ENCODE measurements at regions not wholly inside any gene's neighbourhood (a gene's known extent, or its start where the extent isn't known, plus 50 kb on each side); places are given as distances from the start of the nearest gene placed in this dataset.

DNA sequence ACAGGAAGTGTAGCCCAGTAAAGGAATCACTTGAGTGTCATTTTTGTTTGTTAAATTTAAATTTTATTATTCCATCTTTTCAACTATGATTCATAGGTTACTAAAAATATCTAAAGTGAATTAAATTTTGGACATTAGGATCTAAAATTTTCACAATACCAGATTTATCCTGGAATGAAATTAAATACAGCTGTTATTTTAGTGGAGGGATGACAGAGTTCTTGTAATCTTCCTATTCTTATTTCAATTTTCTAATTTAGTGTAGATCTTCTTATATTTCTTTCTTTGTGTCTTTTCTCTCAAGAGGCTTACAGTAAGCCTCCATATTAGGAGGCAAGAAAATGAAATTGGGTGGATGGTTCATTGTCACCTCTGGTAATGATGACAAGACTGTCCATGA lies 167.9 kb upstream of the TNC start:
- TF ChIP-seq Cebpa-rat (IDR thresholded peaks at IDR 0.05): no peak
- Histone ChIP-seq H3K36me3 (no peaks in the 10 kb centered on the region), H3K9me3 (replicated peaks in 1 of 11) (no peaks in the 10 kb centered on the region), H3K4me3 (no peak overlapping the region), H3K9ac (no peak overlapping the region), H3K27me3 (no peaks in the 10 kb centered on the region), H3K27ac (no peak overlapping the region), H3K4me2 (no peak overlapping the region), H4K20me1 (no peaks in the 10 kb centered on the region), H3K4me1 (no peaks in the 10 kb centered on the region)

DNA sequence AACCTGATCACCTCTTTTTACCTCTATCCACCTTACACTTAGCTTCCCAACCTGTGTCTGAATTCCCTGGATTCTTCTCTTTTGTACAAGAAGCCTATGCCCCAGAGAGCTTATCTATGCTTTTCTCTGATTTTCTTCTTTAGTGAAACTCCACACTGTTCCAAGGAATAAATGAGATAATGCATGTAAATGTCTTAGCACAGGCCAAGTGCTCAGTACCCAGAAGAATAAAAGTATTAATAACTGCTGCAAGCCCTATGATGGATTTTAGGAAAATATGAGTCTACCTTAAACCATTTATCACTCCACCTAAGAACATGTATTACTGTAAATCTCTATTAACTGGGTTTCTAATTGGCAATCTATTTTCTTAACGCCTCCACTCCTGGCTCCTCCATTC lies 168.5 kb upstream of the TNC start:
- no peak for TF ChIP-seq Cebpa-rat (IDR thresholded peaks at IDR 0.05)
- no peaks in the 10 kb centered on the region for H3K36me3 ChIP-seq
- no peak overlapping the region for H3K4me2 ChIP-seq
- H3K4me3 ChIP-seq: no peak overlapping the region
- H3K27me3 ChIP-seq: no peaks in the 10 kb centered on the region
- no peaks in the 10 kb centered on the region for H3K4me1 ChIP-seq
- no peaks in the 10 kb centered on the region for H3K9me3 ChIP-seq (replicated peaks in 1 of 11)
- H4K20me1 ChIP-seq: no peaks in the 10 kb centered on the region
- H3K9ac ChIP-seq: no peak overlapping the region
- H3K27ac ChIP-seq: no peak overlapping the region

DNA sequence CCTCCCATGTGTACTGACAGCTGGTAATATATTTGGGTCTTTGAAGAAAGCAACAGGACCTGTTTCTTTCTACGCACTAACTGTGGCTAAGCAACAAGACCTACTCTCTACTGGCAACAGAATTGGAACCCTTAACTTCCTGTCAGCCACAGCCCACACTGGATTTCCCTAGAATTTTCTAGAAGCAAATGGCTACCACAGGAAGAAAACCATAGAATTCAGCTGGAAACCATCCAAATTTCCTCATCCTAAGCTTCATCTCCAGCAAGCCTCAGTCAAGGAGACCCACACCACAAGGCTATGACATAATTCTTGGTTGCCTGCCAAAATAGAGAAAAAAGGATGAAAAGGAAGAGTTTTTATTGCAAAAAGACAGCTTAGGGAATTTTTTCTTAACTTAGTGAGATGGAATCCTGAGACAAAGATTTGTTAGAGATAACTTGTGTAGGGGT lies 171.8 kb upstream of the TNC start:
- no peak overlapping the region for H3K9ac ChIP-seq
- H3K4me2 ChIP-seq: no peak overlapping the region
- H3K27me3 ChIP-seq: no peaks in the 10 kb centered on the region
- TF ChIP-seq Cebpa-rat (IDR thresholded peaks at IDR 0.05): no peak
- no peaks in the 10 kb centered on the region for H4K20me1 ChIP-seq
- no peak overlapping the region for H3K4me3 ChIP-seq
- H3K4me1 ChIP-seq: peaks cover 0 to 10% (median 7%) of the 10 kb centered on the region in 10 experiments; a peak in 9 of 20 replicates
- H3K27ac ChIP-seq: no peak overlapping the region
- H3K36me3 ChIP-seq: no peaks in the 10 kb centered on the region
- H3K9me3 ChIP-seq (replicated peaks in 1 of 11): no peaks in the 10 kb centered on the region

DNA sequence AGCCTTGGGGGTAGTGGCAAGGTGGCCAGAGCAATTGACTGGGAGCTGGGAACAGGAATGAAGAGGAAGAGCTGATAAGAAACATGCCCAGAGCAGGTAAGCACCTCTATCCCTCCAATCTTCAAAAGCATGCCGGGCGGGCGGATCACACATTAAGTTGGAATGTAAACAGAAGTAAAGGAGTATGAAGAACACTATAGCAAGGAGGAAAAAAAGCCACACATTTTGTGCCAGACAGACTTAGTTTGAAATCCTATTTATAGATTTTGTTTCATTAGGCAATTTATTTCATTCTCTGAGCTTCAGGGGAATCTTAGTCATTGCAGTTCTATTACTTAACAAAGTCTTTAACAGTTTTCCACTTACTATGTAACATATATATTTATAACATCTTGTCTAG lies 173.9 kb upstream of the TNC start:
- H3K4me2 ChIP-seq: no peak overlapping the region
- no peak overlapping the region for H3K4me3 ChIP-seq
- H3K27me3 ChIP-seq: no peaks in the 10 kb centered on the region
- peaks cover 0 to 10% (median 7%) of the 10 kb centered on the region in 10 experiments; a peak in 9 of 20 replicates for H3K4me1 ChIP-seq
- H4K20me1 ChIP-seq: no peaks in the 10 kb centered on the region
- no peak for TF ChIP-seq Cebpa-rat (IDR thresholded peaks at IDR 0.05)
- no peaks in the 10 kb centered on the region for H3K9me3 ChIP-seq (replicated peaks in 1 of 11)
- no peak overlapping the region for H3K9ac ChIP-seq
- no peaks in the 10 kb centered on the region for H3K36me3 ChIP-seq
- H3K27ac ChIP-seq: no peak overlapping the region

DNA sequence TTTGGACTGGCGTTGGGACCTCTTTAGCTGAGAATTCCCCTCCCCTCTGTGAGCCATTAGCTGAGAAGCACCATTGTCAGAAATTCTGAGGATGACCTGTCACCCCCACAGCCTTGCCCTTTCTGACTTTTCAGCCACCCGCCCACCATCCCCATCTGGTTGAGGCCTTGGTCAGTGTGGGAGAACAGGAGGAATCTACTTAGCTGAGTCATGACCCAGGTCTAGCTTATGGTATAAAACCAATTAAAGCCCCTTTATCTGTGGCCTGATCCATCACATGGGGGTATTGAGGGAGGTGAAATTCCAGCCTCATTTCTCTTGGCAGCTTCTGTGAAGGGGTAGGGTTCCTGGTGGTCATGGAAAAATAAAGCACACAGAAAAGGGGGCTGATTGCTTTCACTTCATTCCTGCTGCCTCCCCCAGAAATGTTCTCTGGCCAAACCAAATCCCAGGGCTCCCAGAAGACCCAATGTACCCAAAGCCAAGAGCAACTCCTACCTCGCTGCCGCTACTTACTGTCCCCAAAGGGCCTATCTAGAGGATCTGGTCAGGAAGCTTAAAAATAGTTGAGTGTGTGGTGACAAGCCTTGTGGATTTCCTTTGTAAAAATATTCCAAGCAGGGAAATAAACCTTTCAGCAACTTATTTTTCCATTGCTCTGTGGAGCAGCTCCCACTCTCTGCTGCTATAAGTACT lies 174.8 kb upstream of the TNC start:
- Histone ChIP-seq H3K4me3 (no peak overlapping the region), H3K27ac (no peak overlapping the region), H3K27me3 (no peaks in the 10 kb centered on the region), H3K4me1 (peaks cover 0 to 10% (median 7%) of the 10 kb centered on the region in 10 experiments; a peak in 9 of 20 replicates), H3K36me3 (no peaks in the 10 kb centered on the region), H4K20me1 (no peaks in the 10 kb centered on the region), H3K9me3 (replicated peaks in 1 of 11) (no peaks in the 10 kb centered on the region), H3K9ac (no peak overlapping the region), H3K4me2 (peak overlapping the region in 7 of 11 experiments; percentile 25 to 56 (median 48); a peak in 12 of 22 replicates)
- TF ChIP-seq Cebpa-rat (IDR thresholded peaks at IDR 0.05): no peak

DNA sequence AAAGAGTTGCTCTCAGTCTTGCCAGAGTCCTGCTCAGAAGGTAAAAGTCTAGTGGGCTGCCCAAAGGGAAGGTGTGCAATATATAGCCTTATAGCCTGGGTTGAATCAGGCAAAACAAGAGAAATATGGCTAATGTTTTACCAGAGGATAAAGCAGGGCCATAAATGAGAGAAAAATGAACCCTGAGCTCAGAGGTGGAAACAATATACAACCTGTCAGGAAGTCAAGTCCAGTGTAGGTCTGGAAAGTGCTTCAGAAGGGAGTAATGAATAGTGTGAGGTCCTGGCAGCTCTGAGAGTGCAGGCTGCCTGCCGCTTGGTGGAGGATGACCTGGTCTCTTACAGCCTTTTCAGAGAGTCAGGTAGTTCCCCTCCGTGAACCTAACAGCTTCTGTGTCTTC lies 177.8 kb upstream of the TNC start:
- Histone ChIP-seq H3K4me1 (peaks cover 6 to 31% (median 11%) of the 10 kb centered on the region in 10 experiments; a peak in 15 of 20 replicates), H3K9ac (no peak overlapping the region), H3K27me3 (no peaks in the 10 kb centered on the region), H3K36me3 (no peaks in the 10 kb centered on the region), H3K27ac (no peak overlapping the region), H3K4me3 (no peak overlapping the region), H3K9me3 (replicated peaks in 1 of 11) (no peaks in the 10 kb centered on the region), H3K4me2 (no peak overlapping the region), H4K20me1 (no peaks in the 10 kb centered on the region)
- no peak for TF ChIP-seq Cebpa-rat (IDR thresholded peaks at IDR 0.05)

DNA sequence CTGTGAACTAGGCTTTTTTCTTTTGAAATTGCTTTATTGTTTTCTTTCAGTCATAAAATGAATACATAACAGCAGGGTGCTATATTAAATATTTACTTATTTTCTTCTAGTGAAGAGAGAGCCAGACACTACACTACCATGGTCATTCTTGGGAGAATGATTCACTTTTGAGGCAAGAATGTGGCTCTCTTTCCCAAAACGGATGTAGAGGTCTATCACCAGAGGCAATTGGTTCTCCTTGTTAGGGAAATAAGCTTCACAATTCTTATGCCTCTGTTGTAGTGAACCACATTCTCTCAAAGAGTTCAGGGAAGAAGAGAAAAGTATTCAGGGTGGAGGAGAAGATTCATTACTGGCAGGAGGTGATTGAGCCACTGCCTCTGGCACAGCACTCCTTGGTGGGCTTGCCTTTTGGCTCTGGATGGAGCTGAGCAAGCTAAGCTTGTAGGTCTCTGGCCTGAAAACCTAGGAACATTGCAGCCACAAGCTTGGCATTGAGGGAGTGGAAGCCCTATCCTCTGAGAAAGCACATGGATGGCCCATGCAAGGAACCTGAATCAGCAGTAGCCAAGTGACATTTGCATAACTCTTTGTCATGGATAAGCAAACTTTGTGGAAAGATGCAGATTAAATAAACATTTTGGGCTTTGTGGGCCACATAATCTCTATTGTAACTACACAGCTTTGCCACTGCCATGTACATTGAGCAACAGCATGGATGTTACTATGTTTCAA lies 179.0 kb upstream of the TNC start:
- TF ChIP-seq Cebpa-rat (IDR thresholded peaks at IDR 0.05): no peak
- Histone ChIP-seq H3K4me2 (no peak overlapping the region), H3K4me3 (no peak overlapping the region), H3K27me3 (no peaks in the 10 kb centered on the region), H3K36me3 (no peaks in the 10 kb centered on the region), H3K9ac (no peak overlapping the region), H3K27ac (no peak overlapping the region), H3K9me3 (replicated peaks in 1 of 11) (no peaks in the 10 kb centered on the region), H3K4me1 (peaks cover 6 to 31% (median 11%) of the 10 kb centered on the region in 10 experiments; a peak in 15 of 20 replicates), H4K20me1 (no peaks in the 10 kb centered on the region)

DNA sequence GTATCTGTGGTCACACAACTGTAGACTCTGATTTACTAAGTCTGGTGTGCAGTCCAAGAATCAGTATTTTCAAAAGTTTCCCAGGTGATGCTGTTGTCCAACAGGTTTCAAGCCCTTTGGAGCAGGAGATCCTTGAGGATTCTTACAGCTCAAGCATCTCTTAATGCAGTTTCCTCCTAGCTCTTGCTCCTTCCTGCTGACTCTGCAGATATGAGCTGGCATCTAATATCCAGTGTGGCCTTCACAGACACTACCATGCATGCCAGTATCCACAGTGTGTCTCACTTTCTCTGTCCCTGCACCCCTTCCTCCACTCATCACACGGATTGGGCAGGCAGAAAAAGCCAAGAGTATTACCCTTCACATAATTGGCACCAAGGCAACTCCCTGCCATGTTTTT lies 182.2 kb upstream of the TNC start:
- Histone ChIP-seq H3K9ac (no peak overlapping the region), H3K4me3 (no peak overlapping the region), H3K27ac (no peak overlapping the region), H3K36me3 (no peaks in the 10 kb centered on the region), H3K27me3 (no peaks in the 10 kb centered on the region), H3K4me2 (peak overlapping the region in 8 of 11 experiments; percentile 4 to 50 (median 39); a peak in 13 of 22 replicates), H3K9me3 (replicated peaks in 1 of 11) (no peaks in the 10 kb centered on the region), H4K20me1 (no peaks in the 10 kb centered on the region), H3K4me1 (peaks cover 0 to 22% (median 7%) of the 10 kb centered on the region in 10 experiments; a peak in 15 of 20 replicates)
- no peak for TF ChIP-seq Cebpa-rat (IDR thresholded peaks at IDR 0.05)

DNA sequence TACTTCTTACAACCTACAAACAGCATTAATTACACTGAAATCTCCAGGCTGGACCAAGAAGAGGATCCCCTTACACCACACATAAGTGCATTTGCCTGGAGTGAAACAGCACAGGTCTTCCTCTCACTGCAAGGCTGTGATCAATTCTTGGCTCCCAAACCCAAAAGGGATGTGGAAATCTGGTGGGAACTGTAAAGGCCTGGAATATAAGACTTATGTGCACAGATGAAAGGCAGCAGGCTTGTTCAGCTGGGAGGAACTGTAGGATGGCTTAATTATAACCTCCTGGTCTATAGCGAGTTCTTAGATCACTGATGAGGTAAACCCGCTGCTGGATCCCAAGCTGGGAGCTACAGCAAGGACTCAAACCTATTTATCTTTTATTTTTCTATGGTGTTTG lies 182.9 kb upstream of the TNC start:
- H3K36me3 ChIP-seq: no peaks in the 10 kb centered on the region
- H3K9ac ChIP-seq: no peak overlapping the region
- H3K4me2 ChIP-seq: peak overlapping the region in 1 of 11 experiments; percentile 40; a peak in 1 of 22 replicates
- no peak for TF ChIP-seq Cebpa-rat (IDR thresholded peaks at IDR 0.05)
- no peaks in the 10 kb centered on the region for H3K27me3 ChIP-seq
- no peak overlapping the region for H3K4me3 ChIP-seq
- no peaks in the 10 kb centered on the region for H3K9me3 ChIP-seq (replicated peaks in 1 of 11)
- no peaks in the 10 kb centered on the region for H4K20me1 ChIP-seq
- H3K27ac ChIP-seq: no peak overlapping the region
- peaks cover 0 to 30% (median 11%) of the 10 kb centered on the region in 10 experiments; a peak in 15 of 20 replicates for H3K4me1 ChIP-seq

Measured in BLaER1 treated with 17β-estradiol and CSF1 and Interleukin-3, amounts not matched to agents 10 nM and 100 nM (cell line).